ENCODE measurements at regions not wholly inside any gene's neighbourhood (a gene's known extent, or its start where the extent isn't known, plus 50 kb on each side); places are given as distances from the start of the nearest gene placed in this dataset.
A peak's percentile ranks its signal among the peaks of the same experiment; 100 is the strongest.

DNA sequence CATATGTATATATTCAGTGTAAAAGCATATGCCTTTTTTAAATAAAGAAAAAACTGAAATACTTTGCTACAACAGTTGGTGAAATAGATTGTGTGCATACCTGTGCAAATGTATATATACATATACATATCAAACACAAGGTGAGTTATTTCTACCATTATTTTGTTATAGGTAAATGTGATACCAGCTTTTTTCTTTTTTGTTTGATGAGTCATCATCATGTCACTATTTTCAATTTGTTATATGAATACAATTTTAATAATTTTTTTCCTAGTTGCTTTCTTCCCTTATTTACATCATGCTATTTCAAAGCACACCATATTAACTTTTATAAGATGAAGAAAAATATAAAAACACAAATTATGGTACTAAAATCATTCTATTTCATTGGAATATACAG lies 87.0 kb upstream of the STK17B start:
- CTCF ChIA-PET: no interaction called here
- no peaks in the 10 kb centered on the region for H3K36me3 Mint-ChIP-seq (ENCODE audit: insufficient read depth, unreplicated experiment)
- no peaks in the 10 kb centered on the region for H3K27me3 Mint-ChIP-seq (ENCODE audit: insufficient read depth, unreplicated experiment)
- H3K4me3 Mint-ChIP-seq (ENCODE audit: unreplicated experiment): no peak overlapping the region
- POLR2A ChIA-PET: interaction anchor here (1.1 to 1.7 kb wide), 2 partner anchors 19 to 91 kb away, joined by 3 read pairs; no protein-coding TSS in a partner anchor
- no peak for TF ChIP-seq CTCF (IDR thresholded peaks at IDR 0.05; ENCODE audit: unreplicated experiment)
- no TSS peak for BruUV-seq (replicated peaks)
- H3K27ac Mint-ChIP-seq (ENCODE audit: low read depth, unreplicated experiment): no peak overlapping the region
- H3K4me1 Mint-ChIP-seq (ENCODE audit: insufficient read depth, unreplicated experiment): peaks cover 19% of the 10 kb centered on the region
- H3K9me3 Mint-ChIP-seq (ENCODE audit: unreplicated experiment): no peaks in the 10 kb centered on the region
- intact Hi-C loops (cut with micrococcal nuclease): no loop called here
- DNase-seq (ENCODE audit: unreplicated experiment): no peak

DNA sequence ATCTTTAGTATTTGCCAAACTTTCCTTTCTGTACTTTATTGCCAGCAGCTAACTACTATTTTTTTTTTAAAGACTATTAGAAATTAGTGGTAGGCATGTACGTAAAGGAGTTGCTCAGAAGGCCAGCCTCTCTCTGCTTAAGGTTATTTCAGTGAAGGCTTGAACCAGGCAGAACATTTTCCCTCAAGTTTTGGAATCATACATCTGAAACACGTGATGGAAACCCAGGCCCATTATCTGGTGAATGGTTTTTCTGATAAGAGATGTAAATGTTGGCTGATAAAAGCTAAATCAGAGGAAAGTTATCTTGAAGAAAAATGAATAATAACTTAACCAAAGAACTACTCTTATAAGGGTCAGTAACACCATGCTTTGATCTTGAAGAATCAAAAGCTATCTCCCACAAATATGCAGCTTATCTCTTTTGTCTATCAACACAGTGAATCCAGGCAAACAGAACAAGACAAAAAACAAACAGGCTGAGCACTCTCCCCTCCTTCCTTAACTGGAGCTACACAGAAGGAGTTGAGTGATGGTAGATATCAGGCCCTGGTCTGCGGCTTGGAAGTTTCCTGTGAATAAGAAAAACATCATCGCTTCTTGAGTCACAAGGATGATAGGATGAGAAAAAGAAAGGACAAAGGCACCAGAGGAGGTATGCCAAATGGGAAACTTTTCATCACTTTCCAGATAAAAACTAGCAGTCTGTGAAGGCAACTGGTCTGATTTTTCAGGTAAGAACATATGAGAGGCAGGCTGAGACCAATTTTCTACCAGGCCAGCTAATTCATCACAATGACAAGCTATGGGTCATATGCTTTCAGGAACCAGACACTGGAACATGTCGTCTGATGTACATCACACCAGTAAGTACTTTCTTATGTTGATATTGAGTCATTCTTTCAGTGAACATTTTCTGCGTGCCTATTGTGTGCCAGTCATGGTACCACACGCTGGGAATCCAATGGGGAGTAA lies 88.4 kb upstream of the STK17B start:
- no TSS peak for BruUV-seq (replicated peaks)
- no peaks in the 10 kb centered on the region for H3K36me3 Mint-ChIP-seq (ENCODE audit: insufficient read depth, unreplicated experiment)
- intact Hi-C loops (cut with micrococcal nuclease): no loop called here

GRCh38 chr2:196260546-196260945 lies 89.2 kb upstream of the STK17B start:
- TF ChIP-seq CTCF (IDR thresholded peaks at IDR 0.05; ENCODE audit: unreplicated experiment): no peak
- H3K36me3 Mint-ChIP-seq (ENCODE audit: insufficient read depth, unreplicated experiment): no peaks in the 10 kb centered on the region
- ChIA-PET POLR2A (no interaction called here), CTCF (interaction anchor here (0.8 to 2.3 kb wide), 4 partner anchors 10 to 38 kb away, joined by 3 to 5 read pairs (median 3); no protein-coding TSS in a partner anchor)
- H3K4me3 Mint-ChIP-seq (ENCODE audit: unreplicated experiment): no peak overlapping the region
- intact Hi-C loops (cut with micrococcal nuclease): no loop called here
- no TSS peak for BruUV-seq (replicated peaks)
- peak overlapping the region; percentile 14 for H3K27ac Mint-ChIP-seq (ENCODE audit: low read depth, unreplicated experiment)
- H3K9me3 Mint-ChIP-seq (ENCODE audit: unreplicated experiment): no peaks in the 10 kb centered on the region
- DNase-seq (ENCODE audit: unreplicated experiment): no peak
- peaks cover 17% of the 10 kb centered on the region for H3K4me1 Mint-ChIP-seq (ENCODE audit: insufficient read depth, unreplicated experiment)
- H3K27me3 Mint-ChIP-seq (ENCODE audit: insufficient read depth, unreplicated experiment): no peaks in the 10 kb centered on the region

More for the DNA sequence above, 88.4 kb upstream of the STK17B start:
- H3K27ac Mint-ChIP-seq (ENCODE audit: low read depth, unreplicated experiment): peak overlapping the region; percentile 14
- peaks cover 17% of the 10 kb centered on the region for H3K4me1 Mint-ChIP-seq (ENCODE audit: insufficient read depth, unreplicated experiment)
- no peak for TF ChIP-seq CTCF (IDR thresholded peaks at IDR 0.05; ENCODE audit: unreplicated experiment)
- no peak overlapping the region for H3K4me3 Mint-ChIP-seq (ENCODE audit: unreplicated experiment)
- POLR2A ChIA-PET: interaction anchor here (0.6 to 1.7 kb wide), 4 partner anchors 21 to 92 kb away, joined by 3 read pairs; partner anchors contain the start of gene STK17B
- H3K27me3 Mint-ChIP-seq (ENCODE audit: insufficient read depth, unreplicated experiment): no peaks in the 10 kb centered on the region
- no peaks in the 10 kb centered on the region for H3K9me3 Mint-ChIP-seq (ENCODE audit: unreplicated experiment)
- DNase-seq (ENCODE audit: unreplicated experiment): no peak
- CTCF ChIA-PET: interaction anchor here (0.6 to 2.3 kb wide), 7 partner anchors 11 to 719 kb away, joined by 3 to 5 read pairs (median 3); no protein-coding TSS in a partner anchor

GRCh38 chr2:196262606-196263005 lies 91.2 kb upstream of the STK17B start:
- CTCF ChIA-PET: interaction anchor here (0.6 kb wide), 1 partner anchor 82 kb away, joined by 3 read pairs; no protein-coding TSS in a partner anchor
- BruUV-seq (replicated peaks): no TSS peak
- intact Hi-C loops (cut with micrococcal nuclease): no loop called here
- Mint-ChIP-seq H3K36me3 (ENCODE audit: insufficient read depth, unreplicated experiment) (no peaks in the 10 kb centered on the region), H3K4me1 (ENCODE audit: insufficient read depth, unreplicated experiment) (peaks cover 17% of the 10 kb centered on the region), H3K27me3 (ENCODE audit: insufficient read depth, unreplicated experiment) (no peaks in the 10 kb centered on the region), H3K9me3 (ENCODE audit: unreplicated experiment) (no peaks in the 10 kb centered on the region), H3K4me3 (ENCODE audit: unreplicated experiment) (no peak overlapping the region), H3K27ac (ENCODE audit: low read depth, unreplicated experiment) (peak overlapping the region; percentile 77)
- no peak for TF ChIP-seq CTCF (IDR thresholded peaks at IDR 0.05; ENCODE audit: unreplicated experiment)
- DNase-seq (ENCODE audit: unreplicated experiment): no peak
- POLR2A ChIA-PET: interaction anchor here (0.8 to 1.7 kb wide), 3 partner anchors 9 to 99 kb away, joined by 3 to 5 read pairs (median 4); no protein-coding TSS in a partner anchor
